Right atrium auricular region (tissue), 2 donors: ENCODE measurements at regions not wholly inside any gene's neighbourhood (a gene's known extent, or its start where the extent isn't known, plus 50 kb on each side); places are given as distances from the start of the nearest gene placed in this dataset.

ENCODE experiments used
- DNase-seq: peaks from one replicate; pipeline ENCODE4 v3.0.0-alpha.2; 2019; ENCODE audit warnings: low spot score
- H3K27ac ChIP-seq, 2 donors: fragments of 200-600 bp; sonication (generic); 1 replicate in 1 of 2; 2 replicates in 1 of 2; pipeline ENCODE4 v1.5.1; 2016 to 2019
- H3K27me3 ChIP-seq, 2 donors: fragments of 200-600 bp; sonication (generic); one replicate each; pipeline versions ENCODE4 v1.5.1 to v1.6.0; 2017 to 2019
- H3K36me3 ChIP-seq: fragments of 200-600 bp; sonication (generic); one replicate; pipeline ENCODE4 v1.5.1; 2016
- H3K4me1 ChIP-seq, 2 donors: fragments of 200-600 bp; sonication (generic); one replicate each; pipeline versions ENCODE4 v1.5.1 to v1.6.0; 2017 to 2019
- H3K4me3 ChIP-seq, 2 donors: fragments of 200-600 bp; sonication (generic); 1 replicate in 1 of 2; 2 replicates in 1 of 2; pipeline ENCODE4 v1.5.1; 2017 to 2019; ENCODE audit warnings: mild to moderate bottlenecking in 1 of 2, moderate library complexity in 1 of 2
- H3K9me3 ChIP-seq, 2 donors: fragments of 200-600 bp; sonication (generic); one replicate each; pipeline ENCODE4 v1.5.1; 2019
- CTCF ChIP-seq, 2 donors: fragments of 200-600 bp; sonication (generic); IDR thresholded peaks; one replicate each; pipeline ENCODE4 v1.5.1; 2019; ENCODE audit warnings: antibody characterized with exemption in 2 of 2

GRCh38 chr13:70206671-70207070 is 98.4 kb upstream of the KLHL1 start:
- Histone ChIP-seq H3K9me3 (no peaks in the 10 kb centered on the region), H3K4me3 (no peak overlapping the region), H3K4me1 (no peaks in the 10 kb centered on the region), H3K27ac (no peak overlapping the region), H3K36me3 (no peaks in the 10 kb centered on the region), H3K27me3 (no peaks in the 10 kb centered on the region)
- no peak for TF ChIP-seq CTCF (IDR thresholded peaks at IDR 0.05)
- DNase-seq: no peak

- H3K27ac ChIP-seq: no peak overlapping the region
- H3K36me3 ChIP-seq: no peaks in the 10 kb centered on the region
- no peaks in the 10 kb centered on the region for H3K9me3 ChIP-seq
- no peaks in the 10 kb centered on the region for H3K27me3 ChIP-seq
- TF ChIP-seq CTCF (IDR thresholded peaks at IDR 0.05): no peak
- no peaks in the 10 kb centered on the region for H3K4me1 ChIP-seq
- H3K4me3 ChIP-seq: no peak overlapping the region
- DNase-seq: no peak
These were observed 95.5 kb upstream of the KLHL1 start for GRCh38 chr13:70203661-70204229.

GRCh38 chr13:70191034-70191433 is 82.8 kb upstream of the KLHL1 start:
- H3K36me3 ChIP-seq: no peaks in the 10 kb centered on the region
- no peak overlapping the region for H3K4me3 ChIP-seq
- no peak overlapping the region for H3K27ac ChIP-seq
- no peaks in the 10 kb centered on the region for H3K27me3 ChIP-seq
- TF ChIP-seq CTCF (IDR thresholded peaks at IDR 0.05): no peak
- H3K4me1 ChIP-seq: no peaks in the 10 kb centered on the region
- no peak for DNase-seq
- no peaks in the 10 kb centered on the region for H3K9me3 ChIP-seq

GRCh38 chr13:70189981-70190380 is 81.7 kb upstream of the KLHL1 start:
- H3K27me3 ChIP-seq: no peaks in the 10 kb centered on the region
- no peak overlapping the region for H3K4me3 ChIP-seq
- no peak for DNase-seq
- no peaks in the 10 kb centered on the region for H3K36me3 ChIP-seq
- H3K4me1 ChIP-seq: no peaks in the 10 kb centered on the region
- no peaks in the 10 kb centered on the region for H3K9me3 ChIP-seq
- TF ChIP-seq CTCF (IDR thresholded peaks at IDR 0.05): no peak
- no peak overlapping the region for H3K27ac ChIP-seq

GRCh38 chr13:70188567-70188966 is 80.3 kb upstream of the KLHL1 start:
- Histone ChIP-seq H3K27ac (no peak overlapping the region), H3K9me3 (no peaks in the 10 kb centered on the region), H3K4me3 (no peak overlapping the region), H3K27me3 (no peaks in the 10 kb centered on the region), H3K36me3 (no peaks in the 10 kb centered on the region), H3K4me1 (no peaks in the 10 kb centered on the region)
- TF ChIP-seq CTCF (IDR thresholded peaks at IDR 0.05): no peak
- no peak for DNase-seq

- no peaks in the 10 kb centered on the region for H3K27me3 ChIP-seq
- no peak overlapping the region for H3K27ac ChIP-seq
- no peaks in the 10 kb centered on the region for H3K9me3 ChIP-seq
- H3K4me1 ChIP-seq: no peaks in the 10 kb centered on the region
- H3K4me3 ChIP-seq: no peak overlapping the region
- no peaks in the 10 kb centered on the region for H3K36me3 ChIP-seq
- no peak for TF ChIP-seq CTCF (IDR thresholded peaks at IDR 0.05)
- DNase-seq: no peak
These were observed 74.8 kb upstream of the KLHL1 start for GRCh38 chr13:70183041-70183440.
